Muscle layer of duodenum (tissue), 2 donors: ENCODE measurements at regions not wholly inside any gene's neighbourhood (a gene's known extent, or its start where the extent isn't known, plus 50 kb on each side); places are given as distances from the start of the nearest gene placed in this dataset.

Experiments
- H3K27ac ChIP-seq: one replicate; pipeline ENCODE4 v1.7.0; 2013; ENCODE audit warnings: mild to moderate bottlenecking, low read length
- H3K27me3 ChIP-seq: one replicate; pipeline ENCODE4 v1.7.0; 2013; ENCODE audit warnings: low read depth, mild to moderate bottlenecking, control low read depth, low read length
- H3K36me3 ChIP-seq, 2 donors: one replicate each; pipeline ENCODE4 v1.7.0; 2013; ENCODE audit warnings: low read length in 2 of 2, control low read depth in 1 of 2, mild to moderate bottlenecking in 1 of 2; ENCODE audit not compliant: insufficient read depth in 2 of 2, control insufficient read depth in 1 of 2
- H3K4me1 ChIP-seq, 2 donors: one replicate each; pipeline ENCODE4 v1.7.0; 2013; ENCODE audit warnings: low read length in 2 of 2, mild to moderate bottlenecking in 2 of 2, control low read depth in 1 of 2, moderate library complexity in 1 of 2; ENCODE audit not compliant: insufficient read depth in 2 of 2, control insufficient read depth in 1 of 2
- H3K4me3 ChIP-seq, 2 donors: one replicate each; pipeline ENCODE4 v1.7.0; 2013; ENCODE audit warnings: low read length in 2 of 2, low read depth in 1 of 2, mild to moderate bottlenecking in 1 of 2
- H3K9me3 ChIP-seq, 2 donors: one replicate each; pipeline ENCODE4 v1.7.0; 2013; ENCODE audit warnings: low read length in 2 of 2, control low read depth in 1 of 2, mild to moderate bottlenecking in 1 of 2; ENCODE audit not compliant: control insufficient read depth in 1 of 2
- donor health status: healthy.

DNA sequence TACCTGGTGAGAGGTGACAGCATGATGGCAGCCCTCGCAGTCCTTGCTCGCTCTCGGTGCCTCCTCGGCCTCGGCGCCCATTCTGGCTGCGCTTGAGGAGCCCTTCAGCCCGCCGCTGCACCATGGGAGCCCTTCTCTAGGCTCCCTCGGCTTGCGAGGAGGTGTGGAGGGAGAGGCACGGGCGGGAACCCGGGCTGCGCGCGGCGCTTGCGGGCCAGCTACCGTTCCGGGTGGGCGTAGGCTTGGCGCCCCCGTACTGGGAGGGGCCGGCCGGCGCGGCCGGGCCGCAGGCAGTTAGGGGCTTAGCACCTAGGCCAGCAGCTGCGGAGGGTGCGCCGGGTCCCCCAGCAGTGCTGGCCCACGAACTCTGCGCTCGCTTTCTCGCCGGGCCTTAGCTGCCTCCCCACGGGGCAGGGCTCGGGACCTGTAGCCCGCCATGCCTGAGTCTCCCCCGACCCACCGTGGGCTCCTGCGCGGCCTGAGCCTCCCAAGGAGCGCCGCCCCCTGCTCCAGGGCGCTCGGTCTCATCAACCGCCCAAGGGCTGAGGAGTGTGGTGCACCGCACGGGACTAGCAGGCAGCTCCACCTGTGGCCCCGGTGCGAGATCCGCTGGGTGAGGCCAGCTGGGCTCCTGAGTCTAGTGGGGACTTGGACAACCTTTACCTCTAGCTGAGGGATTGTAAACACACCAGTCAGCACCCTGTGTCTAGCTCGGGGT lies 1624.3 kb downstream of the SLITRK1 start:
- Histone ChIP-seq H3K9me3 (no peaks in the 10 kb centered on the region), H3K36me3 (no peaks in the 10 kb centered on the region), H3K27me3 (no peaks in the 10 kb centered on the region), H3K4me1 (no peaks in the 10 kb centered on the region), H3K4me3 (no peak overlapping the region), H3K27ac (no peak overlapping the region)

DNA sequence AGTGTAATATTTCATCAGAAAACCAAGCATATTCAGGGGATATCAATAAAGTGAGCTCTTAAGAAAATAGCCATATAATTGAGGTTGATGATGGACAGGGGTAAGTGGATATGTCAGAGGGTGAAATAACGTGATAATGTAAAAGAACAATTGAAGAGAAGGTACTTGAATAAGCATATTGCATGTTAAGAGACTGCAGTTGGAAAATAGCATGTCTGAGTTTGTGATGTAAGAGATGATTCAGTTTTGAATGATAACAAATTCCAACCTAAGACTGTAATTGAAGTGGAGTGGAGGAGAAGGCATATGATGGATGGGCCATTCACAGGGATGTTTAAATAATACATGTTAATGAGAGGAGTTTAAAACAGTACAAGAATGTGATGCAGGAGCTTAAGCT lies 1633.5 kb downstream of the SLITRK1 start:
- H3K27ac ChIP-seq, result no peak overlapping the region
- H3K4me1 ChIP-seq, result no peaks in the 10 kb centered on the region
- no peaks in the 10 kb centered on the region for H3K27me3 ChIP-seq
- H3K4me3 ChIP-seq, result no peak overlapping the region
- no peaks in the 10 kb centered on the region for H3K9me3 ChIP-seq
- no peaks in the 10 kb centered on the region for H3K36me3 ChIP-seq

DNA sequence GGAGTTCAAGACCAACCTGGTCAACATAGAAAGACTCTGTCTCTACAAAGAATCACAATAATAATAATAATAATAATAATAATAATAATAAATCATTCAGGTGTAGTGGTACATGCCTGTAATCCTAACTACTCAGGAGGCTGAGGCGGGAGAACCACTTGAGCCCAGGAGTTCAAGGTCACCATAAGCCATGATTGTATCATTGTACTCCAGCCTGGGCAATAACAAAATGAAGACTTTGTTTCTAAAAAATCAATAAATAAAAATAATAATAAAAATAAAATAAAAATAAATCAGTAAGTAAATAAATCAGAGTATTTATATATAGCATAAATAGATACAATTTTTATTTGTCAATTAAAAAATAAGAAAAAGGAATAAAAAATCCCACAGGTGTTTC lies 1636.4 kb downstream of the SLITRK1 start:
- Histone ChIP-seq H3K27ac (no peak overlapping the region), H3K36me3 (no peaks in the 10 kb centered on the region), H3K9me3 (no peaks in the 10 kb centered on the region), H3K4me1 (no peaks in the 10 kb centered on the region), H3K27me3 (no peaks in the 10 kb centered on the region), H3K4me3 (no peak overlapping the region)

DNA sequence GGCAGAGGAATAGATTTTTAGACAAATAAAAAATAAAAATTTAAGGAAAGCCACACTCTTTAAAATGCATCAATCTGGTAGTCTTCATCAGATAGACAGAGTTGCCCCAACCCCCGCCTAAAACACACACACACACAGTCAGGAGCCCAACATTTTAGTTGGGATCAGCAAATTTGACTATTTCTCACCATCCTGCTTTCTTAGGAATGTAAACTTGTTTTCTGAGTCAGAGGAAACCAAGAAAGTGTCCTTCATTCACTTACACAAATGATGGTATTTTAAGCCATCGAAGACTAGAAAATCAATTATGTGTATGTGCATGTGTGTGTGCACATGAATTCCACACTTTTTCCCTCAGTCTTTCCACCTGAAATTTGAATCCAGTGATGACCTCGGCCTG lies 1657.5 kb downstream of the SLITRK1 start:
- no peaks in the 10 kb centered on the region for H3K27me3 ChIP-seq
- H3K4me1 ChIP-seq, result no peaks in the 10 kb centered on the region
- no peaks in the 10 kb centered on the region for H3K9me3 ChIP-seq
- H3K27ac ChIP-seq, result no peak overlapping the region
- H3K4me3 ChIP-seq, result no peak overlapping the region
- no peaks in the 10 kb centered on the region for H3K36me3 ChIP-seq

DNA sequence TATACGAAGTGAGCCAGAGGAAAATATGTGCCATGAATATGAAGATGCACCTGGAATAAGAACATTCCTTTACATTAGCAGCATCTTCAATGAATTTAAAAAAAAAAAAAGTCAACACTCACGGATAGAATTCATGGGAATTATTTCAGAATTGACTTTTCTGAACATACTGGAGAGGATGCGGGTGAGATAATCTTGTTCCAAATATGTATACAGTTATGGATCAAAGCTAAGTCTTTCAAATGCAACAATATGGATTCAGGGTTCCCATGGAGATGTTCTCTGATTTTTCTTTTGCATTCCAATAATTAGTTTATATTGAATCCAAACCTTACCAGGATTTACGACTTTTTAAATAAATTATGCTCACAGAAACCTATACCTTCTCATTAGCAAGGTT lies 1660.7 kb downstream of the SLITRK1 start:
- no peaks in the 10 kb centered on the region for H3K9me3 ChIP-seq
- H3K36me3 ChIP-seq, result no peaks in the 10 kb centered on the region
- H3K27me3 ChIP-seq, result no peaks in the 10 kb centered on the region
- no peak overlapping the region for H3K4me3 ChIP-seq
- H3K4me1 ChIP-seq, result no peaks in the 10 kb centered on the region
- no peak overlapping the region for H3K27ac ChIP-seq

DNA sequence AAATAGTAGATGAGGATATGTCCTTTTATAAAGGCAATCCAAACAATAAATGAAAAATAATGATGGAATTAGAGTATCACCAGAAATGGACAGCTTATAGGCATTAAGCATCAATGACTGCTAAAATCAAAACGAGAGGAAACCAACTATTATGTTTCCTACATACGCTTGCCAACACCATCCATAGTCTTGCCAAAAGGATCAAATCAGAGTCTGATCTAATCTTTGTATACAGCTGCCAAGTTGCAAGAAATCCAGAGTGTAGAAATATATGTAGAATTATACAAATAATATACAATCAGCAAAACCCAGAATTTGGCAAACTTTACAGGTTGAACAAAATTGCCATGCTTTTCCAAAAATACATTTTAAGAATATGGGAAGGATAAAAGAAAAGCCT lies 1661.6 kb downstream of the SLITRK1 start:
- H3K4me1 ChIP-seq, result no peaks in the 10 kb centered on the region
- H3K27ac ChIP-seq, result no peak overlapping the region
- no peaks in the 10 kb centered on the region for H3K27me3 ChIP-seq
- H3K4me3 ChIP-seq, result no peak overlapping the region
- H3K9me3 ChIP-seq, result no peaks in the 10 kb centered on the region
- H3K36me3 ChIP-seq, result no peaks in the 10 kb centered on the region

DNA sequence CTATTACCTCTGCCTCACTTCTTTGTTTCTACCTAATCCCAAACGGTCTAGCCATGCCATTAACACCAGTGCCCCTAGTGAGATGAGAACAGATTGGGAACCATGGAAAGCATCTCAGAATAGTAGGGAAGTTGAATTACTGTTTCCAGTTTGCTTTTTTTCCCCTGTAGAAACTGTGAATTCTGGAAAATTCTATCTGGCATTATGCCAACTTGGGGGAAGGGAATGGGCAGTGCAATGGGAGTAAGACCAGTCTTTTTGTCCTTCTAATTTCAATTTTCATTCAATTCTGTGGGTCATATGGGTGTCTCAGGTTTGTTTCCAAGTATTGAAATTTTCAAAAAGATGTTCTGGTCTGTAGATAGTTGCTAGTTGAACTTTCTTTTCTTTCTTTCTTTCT lies 1666.1 kb downstream of the SLITRK1 start:
- Histone ChIP-seq H3K4me1 (no peaks in the 10 kb centered on the region), H3K36me3 (no peaks in the 10 kb centered on the region), H3K27me3 (no peaks in the 10 kb centered on the region), H3K4me3 (no peak overlapping the region), H3K9me3 (peaks cover 0 to 12% of the 10 kb centered on the region in 2 donors), H3K27ac (no peak overlapping the region)

DNA sequence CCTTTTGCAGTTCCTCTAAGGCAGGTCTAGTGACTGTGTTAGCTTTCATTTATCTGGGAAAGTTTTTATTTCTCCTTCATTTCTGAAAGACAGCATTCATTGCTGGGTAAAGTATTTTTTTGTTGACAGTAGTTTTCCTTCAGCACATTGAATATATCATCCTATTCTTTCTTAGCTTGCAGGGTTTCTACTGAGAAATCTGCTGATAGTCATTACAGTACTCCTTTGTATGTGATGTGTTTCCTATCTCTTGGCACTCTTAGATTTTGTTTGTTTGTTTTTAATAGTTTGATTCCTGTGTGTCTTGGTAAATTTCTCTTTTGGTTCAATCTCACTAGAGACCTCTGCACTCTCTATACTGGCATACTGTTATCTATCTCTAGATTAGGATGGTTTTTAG lies 1667.9 kb downstream of the SLITRK1 start:
- no peak overlapping the region for H3K27ac ChIP-seq
- no peaks in the 10 kb centered on the region for H3K27me3 ChIP-seq
- H3K4me3 ChIP-seq, result no peak overlapping the region
- H3K9me3 ChIP-seq, result peaks cover 0 to 12% of the 10 kb centered on the region in 2 donors
- no peaks in the 10 kb centered on the region for H3K36me3 ChIP-seq
- H3K4me1 ChIP-seq, result no peaks in the 10 kb centered on the region

DNA sequence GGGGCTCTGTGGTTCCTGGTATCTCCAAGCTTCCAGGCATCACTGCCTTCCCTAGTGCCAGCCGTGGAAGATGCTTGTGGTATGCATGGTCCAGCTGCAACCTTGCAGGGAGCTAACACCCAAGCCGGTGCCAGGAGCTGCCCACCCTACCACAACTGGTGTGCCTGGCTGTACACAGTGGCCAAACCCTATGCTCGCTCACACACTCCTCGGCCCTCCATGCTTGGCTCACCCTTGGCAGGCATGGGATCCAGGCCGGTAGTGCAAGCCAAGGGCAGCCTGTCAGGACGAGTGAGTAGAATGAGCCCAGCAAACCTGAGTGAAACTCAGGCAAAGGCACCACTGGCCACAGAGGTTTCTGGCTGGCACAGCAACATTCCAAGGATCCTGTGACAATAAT lies 1676.0 kb downstream of the SLITRK1 start:
- H3K27me3 ChIP-seq, result no peaks in the 10 kb centered on the region
- H3K9me3 ChIP-seq, result peaks cover 0 to 4% of the 10 kb centered on the region in 2 donors
- no peak overlapping the region for H3K4me3 ChIP-seq
- no peaks in the 10 kb centered on the region for H3K36me3 ChIP-seq
- H3K27ac ChIP-seq, result no peak overlapping the region
- no peaks in the 10 kb centered on the region for H3K4me1 ChIP-seq

DNA sequence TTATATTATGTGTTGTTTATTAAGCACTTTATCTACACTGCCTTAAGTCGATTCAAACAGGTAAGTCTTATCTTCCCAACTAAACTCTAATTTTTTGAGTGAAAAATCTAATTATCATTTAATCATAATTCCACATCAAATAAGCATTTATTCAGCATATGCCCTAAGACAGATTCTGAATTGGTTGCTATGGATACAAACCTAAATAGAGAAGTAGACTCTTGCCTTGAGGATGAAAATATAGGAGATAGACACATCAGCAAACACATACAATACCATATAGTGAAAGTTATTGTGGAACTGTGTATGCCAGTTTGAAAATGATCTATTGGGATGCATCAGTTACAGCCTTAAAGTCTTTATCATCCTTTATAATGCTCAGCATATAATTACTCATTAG lies 1679.9 kb downstream of the SLITRK1 start:
- Histone ChIP-seq H3K27ac (no peak overlapping the region), H3K4me3 (no peak overlapping the region), H3K36me3 (no peaks in the 10 kb centered on the region), H3K9me3 (peaks cover 0 to 4% of the 10 kb centered on the region in 2 donors), H3K4me1 (no peaks in the 10 kb centered on the region), H3K27me3 (no peaks in the 10 kb centered on the region)

DNA sequence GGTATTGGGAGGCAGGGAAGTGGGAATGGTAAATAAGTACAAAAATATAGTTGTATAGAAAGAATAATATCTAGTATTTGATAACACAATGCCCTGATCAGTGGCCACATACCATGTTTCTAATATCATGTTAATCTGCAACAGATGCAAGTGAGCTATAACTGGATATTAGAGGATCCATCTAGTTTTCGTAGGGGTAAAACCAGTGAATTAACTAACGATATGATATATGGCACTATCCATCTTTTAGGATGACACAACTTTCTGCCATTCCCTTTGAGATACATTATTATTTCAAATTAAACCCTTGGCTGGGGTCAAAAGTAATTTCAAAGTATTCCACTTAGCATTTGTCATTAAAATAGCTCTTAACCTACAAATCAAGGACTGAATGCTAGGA lies 1686.2 kb downstream of the SLITRK1 start:
- H3K9me3 ChIP-seq, result no peaks in the 10 kb centered on the region
- no peak overlapping the region for H3K27ac ChIP-seq
- no peaks in the 10 kb centered on the region for H3K4me1 ChIP-seq
- no peaks in the 10 kb centered on the region for H3K27me3 ChIP-seq
- H3K36me3 ChIP-seq, result no peaks in the 10 kb centered on the region
- H3K4me3 ChIP-seq, result no peak overlapping the region

DNA sequence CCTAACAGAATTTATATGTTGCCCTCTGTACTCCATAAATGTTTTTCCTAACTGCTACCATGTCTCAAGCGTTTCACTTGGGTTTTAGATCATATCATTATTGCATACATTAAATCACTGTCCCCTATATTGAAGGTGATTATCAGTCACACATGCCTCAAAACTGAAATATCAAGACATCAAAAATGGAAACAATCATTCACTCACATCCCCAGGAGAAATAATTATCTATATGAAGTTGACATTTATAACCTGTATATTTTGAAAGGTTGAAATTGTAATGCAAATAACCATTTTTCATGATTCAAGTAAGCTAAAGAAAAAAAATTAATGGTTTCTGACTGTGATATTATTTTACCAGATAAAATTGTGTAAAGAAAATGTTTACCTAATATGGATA lies 1695.0 kb downstream of the SLITRK1 start:
- no peaks in the 10 kb centered on the region for H3K36me3 ChIP-seq
- H3K27ac ChIP-seq, result no peak overlapping the region
- H3K27me3 ChIP-seq, result no peaks in the 10 kb centered on the region
- H3K9me3 ChIP-seq, result no peaks in the 10 kb centered on the region
- no peaks in the 10 kb centered on the region for H3K4me1 ChIP-seq
- H3K4me3 ChIP-seq, result no peak overlapping the region
